GM19351 (cell line): ENCODE measurements at regions not wholly inside any gene's neighbourhood (a gene's known extent, or its start where the extent isn't known, plus 50 kb on each side); places are given as distances from the start of the nearest gene placed in this dataset.
A peak's percentile ranks its signal among the peaks of the same experiment; 100 is the strongest.

Experiments used
- ATAC-seq: cut with Tn5 transposase; IDR thresholded peaks from one replicate; pipeline ENCODE4 v1.9.1; 2021; ENCODE audit warnings: mild to moderate bottlenecking, moderate library complexity; ENCODE audit not compliant: unreplicated experiment

- ATAC-seq, result no peak
Measured at GRCh38 chr5:74956278-74956677, 90.1 kb upstream of the FAM169A start.

GRCh38 chr5:74954919-74955318 is 88.7 kb upstream of the FAM169A start:
- no peak for ATAC-seq

GRCh38 chr5:74953937-74954720 is 87.9 kb upstream of the FAM169A start:
- peak; percentile 75 for ATAC-seq

GRCh38 chr5:74953554-74953936 is 87.4 kb upstream of the FAM169A start:
- ATAC-seq, result no peak

- ATAC-seq, result no peak
Measured at GRCh38 chr5:74952406-74952805, 86.2 kb upstream of the FAM169A start.

GRCh38 chr5:74951865-74952264 is 85.7 kb upstream of the FAM169A start:
- ATAC-seq, result no peak

GRCh38 chr5:74950836-74951515 is 84.8 kb upstream of the FAM169A start:
- ATAC-seq, result no peak

GRCh38 chr5:74949976-74950375 is 83.8 kb upstream of the FAM169A start:
- ATAC-seq, result no peak

GRCh38 chr5:74948031-74948546 is 81.9 kb upstream of the FAM169A start:
- ATAC-seq, result no peak

GRCh38 chr5:74946471-74946870 is 80.3 kb upstream of the FAM169A start:
- no peak for ATAC-seq

GRCh38 chr5:74945561-74946165 is 79.5 kb upstream of the FAM169A start:
- peak; percentile 96 for ATAC-seq

- no peak for ATAC-seq
Measured at GRCh38 chr5:74943905-74944304, 77.7 kb upstream of the FAM169A start.

GRCh38 chr5:74942622-74943286 is 76.6 kb upstream of the FAM169A start:
- no peak for ATAC-seq

GRCh38 chr5:74940782-74941353 is 74.7 kb upstream of the FAM169A start:
- ATAC-seq, result no peak

GRCh38 chr5:74938250-74938933 is 72.2 kb upstream of the FAM169A start:
- ATAC-seq, result no peak

GRCh38 chr5:74935752-74936091 is 69.5 kb upstream of the FAM169A start:
- ATAC-seq, result no peak

GRCh38 chr5:74934949-74935751 is 69.0 kb upstream of the FAM169A start:
- ATAC-seq, result no peak

GRCh38 chr5:74927336-74927735 is 61.1 kb upstream of the FAM169A start:
- ATAC-seq, result no peak

- no peak for ATAC-seq
Measured at GRCh38 chr5:74919487-74919886, 53.3 kb upstream of the FAM169A start.

- ATAC-seq, result no peak
Measured at GRCh38 chr5:74919041-74919440, 52.9 kb upstream of the FAM169A start.
